OCI-LY7 (cell line): ENCODE measurements at regions not wholly inside any gene's neighbourhood (a gene's known extent, or its start where the extent isn't known, plus 50 kb on each side); places are given as distances from the start of the nearest gene placed in this dataset.

Experiments used
- EZH2phosphoT487 ChIP-seq: fragments of 200-600 bp; sonication (generic); IDR thresholded peaks from 2 replicates; pipeline ENCODE4 v1.6.1; 2018; ENCODE audit warnings: low read depth, borderline replicate concordance, mild to moderate bottlenecking, mixed run types, antibody characterized with exemption, low read length, moderate library complexity, mixed read lengths
- TF ChIP-seq, protein P1 (sequence below): fragments of 200-600 bp; sonication (generic); conservative IDR thresholded peaks from 2 replicates; pipeline ENCODE4 v1.5.1; 2014; ENCODE audit warnings: mild to moderate bottlenecking, antibody characterized with exemption, low read length, moderate library complexity, mixed read lengths

DNA sequence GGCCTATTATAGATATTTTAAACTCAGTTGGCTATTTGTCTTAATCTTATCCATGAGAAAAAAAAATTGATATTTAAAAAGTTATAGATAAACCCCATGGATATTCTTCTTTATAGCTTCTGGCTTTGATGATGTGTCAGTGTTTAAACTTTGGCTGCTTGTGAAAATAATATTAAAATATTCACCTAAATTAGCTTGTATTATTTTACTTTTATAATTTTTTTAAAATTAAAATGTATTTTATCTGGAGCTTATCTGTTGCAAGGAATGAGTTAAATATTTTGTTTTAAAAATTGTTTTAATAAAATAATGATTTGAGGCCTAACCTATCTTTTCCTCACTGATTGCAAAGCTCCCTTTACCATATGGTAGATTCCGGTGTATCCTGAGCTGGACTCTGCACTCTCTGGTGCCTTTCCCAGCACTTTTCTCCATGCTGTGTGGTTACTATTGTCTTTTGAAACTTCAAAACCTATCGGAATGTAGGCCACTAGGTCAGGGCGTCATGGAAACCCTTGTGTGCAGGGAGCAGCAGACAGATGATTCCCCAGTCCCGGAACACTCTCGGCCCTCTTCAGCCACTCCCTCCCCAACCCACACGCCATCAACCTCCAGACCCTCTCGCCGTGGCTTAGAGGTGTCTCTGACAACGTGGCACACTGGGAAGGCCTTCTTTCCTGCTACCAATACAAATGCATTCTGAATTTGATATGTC lies 252.3 kb upstream of the ATP10A start:
- TF ChIP-seq, protein P1, sequence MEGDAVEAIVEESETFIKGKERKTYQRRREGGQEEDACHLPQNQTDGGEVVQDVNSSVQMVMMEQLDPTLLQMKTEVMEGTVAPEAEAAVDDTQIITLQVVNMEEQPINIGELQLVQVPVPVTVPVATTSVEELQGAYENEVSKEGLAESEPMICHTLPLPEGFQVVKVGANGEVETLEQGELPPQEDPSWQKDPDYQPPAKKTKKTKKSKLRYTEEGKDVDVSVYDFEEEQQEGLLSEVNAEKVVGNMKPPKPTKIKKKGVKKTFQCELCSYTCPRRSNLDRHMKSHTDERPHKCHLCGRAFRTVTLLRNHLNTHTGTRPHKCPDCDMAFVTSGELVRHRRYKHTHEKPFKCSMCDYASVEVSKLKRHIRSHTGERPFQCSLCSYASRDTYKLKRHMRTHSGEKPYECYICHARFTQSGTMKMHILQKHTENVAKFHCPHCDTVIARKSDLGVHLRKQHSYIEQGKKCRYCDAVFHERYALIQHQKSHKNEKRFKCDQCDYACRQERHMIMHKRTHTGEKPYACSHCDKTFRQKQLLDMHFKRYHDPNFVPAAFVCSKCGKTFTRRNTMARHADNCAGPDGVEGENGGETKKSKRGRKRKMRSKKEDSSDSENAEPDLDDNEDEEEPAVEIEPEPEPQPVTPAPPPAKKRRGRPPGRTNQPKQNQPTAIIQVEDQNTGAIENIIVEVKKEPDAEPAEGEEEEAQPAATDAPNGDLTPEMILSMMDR: no peak
- no peak for TF ChIP-seq EZH2phosphoT487
